A673 (cell line): ENCODE measurements at regions not wholly inside any gene's neighbourhood (a gene's known extent, or its start where the extent isn't known, plus 50 kb on each side); places are given as distances from the start of the nearest gene placed in this dataset.

Experiments used
- CTCF ChIP-seq: fragments of 300-800, 200-600 bp; sonication (generic); conservative IDR thresholded peaks from 2 replicates; pipeline ENCODE4 v1.5.1; 2017; ENCODE audit warnings: low read depth, mild to moderate bottlenecking, antibody characterized with exemption, low read length, moderate library complexity, mixed read lengths
- EZH2 ChIP-seq: fragments of 200-600 bp; sonication (generic); IDR thresholded peaks from 2 replicates; pipeline ENCODE4 v1.6.1; 2017; ENCODE audit warnings: borderline replicate concordance, low read depth, mild to moderate bottlenecking, mixed read lengths, antibody characterized with exemption, low read length; ENCODE audit not compliant: poor library complexity, severe bottlenecking

DNA sequence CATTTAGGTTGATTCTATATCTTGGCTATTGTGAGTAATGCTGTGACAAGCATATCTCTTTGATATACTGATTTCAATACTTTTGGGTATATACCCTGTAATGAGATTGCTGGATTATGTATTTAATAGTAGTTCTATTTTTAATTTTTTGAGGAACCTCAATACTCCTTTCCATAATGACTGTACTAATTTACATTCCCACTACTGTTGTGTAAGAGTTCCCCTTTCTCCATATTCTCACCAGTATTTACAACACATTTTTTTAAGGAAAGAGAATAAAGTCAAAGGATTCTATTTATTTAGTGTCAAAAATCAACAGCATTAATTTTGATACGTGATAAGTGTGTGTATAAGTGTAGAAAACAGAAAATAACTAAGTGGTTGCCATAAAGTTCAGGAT is 356.4 kb upstream of the EDIL3 start:
- TF ChIP-seq CTCF (no peak), EZH2 (no peak)
